ENCODE measurements at regions not wholly inside any gene's neighbourhood (a gene's known extent, or its start where the extent isn't known, plus 50 kb on each side); places are given as distances from the start of the nearest gene placed in this dataset.
"Not testable (repeated sequence)": the region's sequence is repeated elsewhere in the genome, so short reads cannot be mapped to it uniquely, and the experiment has no call there.

DNA sequence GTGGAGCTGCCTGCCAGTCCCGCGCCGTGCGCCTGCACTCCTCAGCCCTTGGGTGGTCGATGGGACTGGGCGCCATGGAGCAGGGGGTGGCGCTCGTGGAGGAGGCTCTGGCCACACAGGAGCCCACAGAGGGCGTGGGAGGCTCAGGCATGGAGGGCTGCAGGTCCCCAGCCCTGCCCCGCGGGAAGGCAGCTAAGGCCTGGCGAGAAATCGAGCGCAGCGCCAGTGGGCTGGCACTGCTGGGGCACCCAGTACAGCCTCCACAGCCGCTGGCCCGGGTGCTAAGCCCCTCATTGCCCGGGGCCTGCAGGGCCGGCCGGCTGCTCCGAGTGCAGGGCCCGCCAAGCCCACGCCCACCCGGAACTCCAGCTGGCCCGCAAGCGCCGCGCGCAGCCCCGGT is 187.9 kb downstream of the BCHE start:
- TF ChIP-seq, protein P1, sequence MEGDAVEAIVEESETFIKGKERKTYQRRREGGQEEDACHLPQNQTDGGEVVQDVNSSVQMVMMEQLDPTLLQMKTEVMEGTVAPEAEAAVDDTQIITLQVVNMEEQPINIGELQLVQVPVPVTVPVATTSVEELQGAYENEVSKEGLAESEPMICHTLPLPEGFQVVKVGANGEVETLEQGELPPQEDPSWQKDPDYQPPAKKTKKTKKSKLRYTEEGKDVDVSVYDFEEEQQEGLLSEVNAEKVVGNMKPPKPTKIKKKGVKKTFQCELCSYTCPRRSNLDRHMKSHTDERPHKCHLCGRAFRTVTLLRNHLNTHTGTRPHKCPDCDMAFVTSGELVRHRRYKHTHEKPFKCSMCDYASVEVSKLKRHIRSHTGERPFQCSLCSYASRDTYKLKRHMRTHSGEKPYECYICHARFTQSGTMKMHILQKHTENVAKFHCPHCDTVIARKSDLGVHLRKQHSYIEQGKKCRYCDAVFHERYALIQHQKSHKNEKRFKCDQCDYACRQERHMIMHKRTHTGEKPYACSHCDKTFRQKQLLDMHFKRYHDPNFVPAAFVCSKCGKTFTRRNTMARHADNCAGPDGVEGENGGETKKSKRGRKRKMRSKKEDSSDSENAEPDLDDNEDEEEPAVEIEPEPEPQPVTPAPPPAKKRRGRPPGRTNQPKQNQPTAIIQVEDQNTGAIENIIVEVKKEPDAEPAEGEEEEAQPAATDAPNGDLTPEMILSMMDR (IDR thresholded peaks at IDR 0.05), result not testable (repeated sequence)
- not testable (repeated sequence) for TF ChIP-seq POLR2A, POLR2AphosphoS5 (IDR thresholded peaks at IDR 0.05)

Data from prostate gland (tissue), 2 donors.